ENCODE measurements at regions not wholly inside any gene's neighbourhood (a gene's known extent, or its start where the extent isn't known, plus 50 kb on each side); places are given as distances from the start of the nearest gene placed in this dataset.
A peak's percentile ranks its signal among the peaks of the same experiment; 100 is the strongest.

GRCh38 chr7:63040336-63040735 is 958.3 kb upstream of the ZNF722 start:
- 44 to 60% methylated on average over 3 to 9 of the region's 12 CpGs for WGBS, 2 donors (ENCODE audit: low coverage in 1 of 2)
- no peak for ATAC-seq
- Histone ChIP-seq H3K4me3 (no peak overlapping the region), H3K36me3 (no peaks in the 10 kb centered on the region), H3K27me3 (no peaks in the 10 kb centered on the region), H3K9me3 (peaks cover 0 to 18% (median 0%) of the 10 kb centered on the region in 3 donors), H3K27ac (no peak overlapping the region), H3K4me1 (no peaks in the 10 kb centered on the region)
- TF ChIP-seq CTCF (IDR thresholded peaks at IDR 0.05) (no peak), POLR2A (IDR thresholded peaks at IDR 0.05) (no peak), POLR2AphosphoS5 (IDR thresholded peaks at IDR 0.05) (no peak), EP300 (IDR thresholded peaks at IDR 0.05) (no peak)

- TF ChIP-seq POLR2AphosphoS5 (IDR thresholded peaks at IDR 0.05) (no peak), POLR2A (IDR thresholded peaks at IDR 0.05) (no peak), EP300 (IDR thresholded peaks at IDR 0.05) (no peak)
- Histone ChIP-seq H3K4me1 (no peaks in the 10 kb centered on the region), H3K27me3 (no peaks in the 10 kb centered on the region), H3K9me3 (peaks cover 0 to 15% (median 0%) of the 10 kb centered on the region in 3 donors), H3K36me3 (no peaks in the 10 kb centered on the region), H3K4me3 (no peak overlapping the region), H3K27ac (no peak overlapping the region)
- peak; percentile 18 for ATAC-seq
- WGBS, 2 donors (ENCODE audit: low coverage in 1 of 2): 62% methylated on average over 5 of the region's 12 CpGs; no CpG with 5 or more reads in 1 of the 2 donors
Observed at GRCh38 chr7:63040966-63041610, 957.6 kb upstream of the ZNF722 start.

- TF ChIP-seq CTCF (IDR thresholded peaks at IDR 0.05): no peak
- TF ChIP-seq POLR2A (IDR thresholded peaks at IDR 0.05): no peak
- TF ChIP-seq EP300 (IDR thresholded peaks at IDR 0.05): no peak
- TF ChIP-seq POLR2AphosphoS5 (IDR thresholded peaks at IDR 0.05): no peak
- ATAC-seq: no peak
- no peaks in the 10 kb centered on the region for H3K27me3 ChIP-seq
- WGBS, 2 donors (ENCODE audit: low coverage in 1 of 2): 94% methylated on average over 3 of the region's 3 CpGs; no CpG with 5 or more reads in 1 of the 2 donors
- no peak overlapping the region for H3K4me3 ChIP-seq
- peaks cover 0 to 18% (median 0%) of the 10 kb centered on the region in 3 donors for H3K9me3 ChIP-seq
- no peaks in the 10 kb centered on the region for H3K4me1 ChIP-seq
- no peaks in the 10 kb centered on the region for H3K36me3 ChIP-seq
- no peak overlapping the region for H3K27ac ChIP-seq
Observed at GRCh38 chr7:63041786-63042185, 956.9 kb upstream of the ZNF722 start.

GRCh38 chr7:63042730-63043511 is 955.7 kb upstream of the ZNF722 start:
- 58 to 75% methylated on average over 6 to 7 of the region's 10 CpGs for WGBS, 2 donors (ENCODE audit: low coverage in 1 of 2)
- no peak for ATAC-seq
- no peak overlapping the region for H3K27ac ChIP-seq
- no peaks in the 10 kb centered on the region for H3K36me3 ChIP-seq
- no peak overlapping the region for H3K4me3 ChIP-seq
- H3K4me1 ChIP-seq: no peaks in the 10 kb centered on the region
- TF ChIP-seq POLR2AphosphoS5 (IDR thresholded peaks at IDR 0.05): no peak
- no peaks in the 10 kb centered on the region for H3K27me3 ChIP-seq
- H3K9me3 ChIP-seq: peaks cover 0 to 21% (median 0%) of the 10 kb centered on the region in 3 donors

- no peaks in the 10 kb centered on the region for H3K27me3 ChIP-seq
- H3K9me3 ChIP-seq: peaks cover 0 to 31% (median 0%) of the 10 kb centered on the region in 3 donors
- H3K36me3 ChIP-seq: no peaks in the 10 kb centered on the region
- no peaks in the 10 kb centered on the region for H3K4me1 ChIP-seq
- H3K27ac ChIP-seq: no peak overlapping the region
- no peak overlapping the region for H3K4me3 ChIP-seq
- 20 to 44% methylated on average over 2 to 6 of the region's 9 CpGs for WGBS, 2 donors (ENCODE audit: low coverage in 1 of 2)
- TF ChIP-seq POLR2A (IDR thresholded peaks at IDR 0.05): no peak
- TF ChIP-seq CTCF (IDR thresholded peaks at IDR 0.05): no peak
- TF ChIP-seq POLR2AphosphoS5 (IDR thresholded peaks at IDR 0.05): no peak
- no peak for TF ChIP-seq EP300 (IDR thresholded peaks at IDR 0.05)
- no peak for ATAC-seq
Observed at GRCh38 chr7:63043657-63044543, 954.7 kb upstream of the ZNF722 start.

Data from gastroesophageal sphincter (tissue), 4 donors.